ENCODE measurements at regions not wholly inside any gene's neighbourhood (a gene's known extent, or its start where the extent isn't known, plus 50 kb on each side); places are given as distances from the start of the nearest gene placed in this dataset.

DNA sequence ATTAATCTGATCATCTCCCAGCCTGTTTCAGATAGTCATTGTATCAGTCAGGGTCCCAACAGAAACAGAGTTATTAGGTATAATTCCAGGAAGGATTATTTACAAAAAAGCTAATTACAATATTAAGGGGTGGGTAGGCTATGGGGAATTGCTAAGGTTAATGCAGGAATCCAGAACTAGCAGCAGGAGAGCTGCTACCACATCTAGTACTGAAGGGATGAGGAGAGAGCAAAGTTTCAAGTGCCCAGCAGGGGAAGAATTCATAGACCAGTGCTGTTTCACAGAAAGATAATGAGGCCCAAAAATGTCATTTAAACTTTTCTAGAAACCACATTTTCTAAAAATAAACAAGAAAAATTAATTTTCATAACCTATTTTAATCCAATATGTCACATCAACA lies 284.2 kb downstream of the HACE1 start:
- H3K9me3 ChIP-seq (ENCODE audit: control insufficient read depth, low read length) = no peaks in the 10 kb centered on the region
- no peak overlapping the region for H3K9ac ChIP-seq (ENCODE audit: extremely low read depth, low read length, poor library complexity, severe bottlenecking)
- Mint-ChIP-seq H3K27me3 (ENCODE audit: insufficient read depth) (no peaks in the 10 kb centered on the region), H3K4me3 (no peak overlapping the region), H3K36me3 (ENCODE audit: low read depth) (no peaks in the 10 kb centered on the region), H3K4me1 (peaks cover 16% of the 10 kb centered on the region), H3K9me3 (no peaks in the 10 kb centered on the region), H3K27ac (no peak overlapping the region)
- H3K27me3 ChIP-seq (ENCODE audit: control insufficient read depth, insufficient read depth, low read length, poor library complexity, severe bottlenecking) = no peaks in the 10 kb centered on the region
- TF ChIP-seq, protein P1, sequence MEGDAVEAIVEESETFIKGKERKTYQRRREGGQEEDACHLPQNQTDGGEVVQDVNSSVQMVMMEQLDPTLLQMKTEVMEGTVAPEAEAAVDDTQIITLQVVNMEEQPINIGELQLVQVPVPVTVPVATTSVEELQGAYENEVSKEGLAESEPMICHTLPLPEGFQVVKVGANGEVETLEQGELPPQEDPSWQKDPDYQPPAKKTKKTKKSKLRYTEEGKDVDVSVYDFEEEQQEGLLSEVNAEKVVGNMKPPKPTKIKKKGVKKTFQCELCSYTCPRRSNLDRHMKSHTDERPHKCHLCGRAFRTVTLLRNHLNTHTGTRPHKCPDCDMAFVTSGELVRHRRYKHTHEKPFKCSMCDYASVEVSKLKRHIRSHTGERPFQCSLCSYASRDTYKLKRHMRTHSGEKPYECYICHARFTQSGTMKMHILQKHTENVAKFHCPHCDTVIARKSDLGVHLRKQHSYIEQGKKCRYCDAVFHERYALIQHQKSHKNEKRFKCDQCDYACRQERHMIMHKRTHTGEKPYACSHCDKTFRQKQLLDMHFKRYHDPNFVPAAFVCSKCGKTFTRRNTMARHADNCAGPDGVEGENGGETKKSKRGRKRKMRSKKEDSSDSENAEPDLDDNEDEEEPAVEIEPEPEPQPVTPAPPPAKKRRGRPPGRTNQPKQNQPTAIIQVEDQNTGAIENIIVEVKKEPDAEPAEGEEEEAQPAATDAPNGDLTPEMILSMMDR (conservative IDR thresholded peaks at IDR 0.05) = peak; percentile 41
- H3K36me3 ChIP-seq (ENCODE audit: control insufficient read depth, insufficient read depth, low read length) = no peaks in the 10 kb centered on the region
- no peaks in the 10 kb centered on the region for H3K4me1 ChIP-seq (ENCODE audit: control insufficient read depth, insufficient read depth, low read length)
- H3K27ac ChIP-seq (ENCODE audit: low read depth, low read length) = no peak overlapping the region
- H3K4me3 ChIP-seq (ENCODE audit: low read length) = no peak overlapping the region
- DNase-seq = peak; percentile 48

- 100% methylated on average over 1 of the region's 1 CpG; no CpG with 5 or more reads in 1 of the 2 experiments for WGBS, 2 experiments (ENCODE audit: insufficient coverage in 1 of 2, insufficient read length in 1 of 2)
- Histone ChIP-seq H3K4me3 (ENCODE audit: low read length) (no peak overlapping the region), H3K36me3 (ENCODE audit: control insufficient read depth, insufficient read depth, low read length) (no peaks in the 10 kb centered on the region), H3K27me3 (ENCODE audit: control insufficient read depth, insufficient read depth, low read length, poor library complexity, severe bottlenecking) (no peaks in the 10 kb centered on the region), H3K4me1 (ENCODE audit: control insufficient read depth, insufficient read depth, low read length) (no peaks in the 10 kb centered on the region), H3K27ac (ENCODE audit: low read depth, low read length) (no peak overlapping the region), H3K9me3 (ENCODE audit: control insufficient read depth, low read length) (no peaks in the 10 kb centered on the region), H3K9ac (ENCODE audit: extremely low read depth, low read length, poor library complexity, severe bottlenecking) (no peak overlapping the region)
- H3K4me1 Mint-ChIP-seq = peaks cover 16% of the 10 kb centered on the region
- H3K4me3 Mint-ChIP-seq = no peak overlapping the region
- H3K36me3 Mint-ChIP-seq (ENCODE audit: low read depth) = no peaks in the 10 kb centered on the region
- DNase-seq = peak; percentile 50
- TF ChIP-seq, protein P1 (conservative IDR thresholded peaks at IDR 0.05) = no peak
- H3K27ac Mint-ChIP-seq = no peak overlapping the region
- H3K9me3 Mint-ChIP-seq = no peaks in the 10 kb centered on the region
- no peaks in the 10 kb centered on the region for H3K27me3 Mint-ChIP-seq (ENCODE audit: insufficient read depth)
Measured at GRCh38 chr6:104574135-104574750, 285.5 kb downstream of the HACE1 start.

GRCh38 chr6:104573350-104573749 lies 286.4 kb downstream of the HACE1 start:
- H3K9ac ChIP-seq (ENCODE audit: extremely low read depth, low read length, poor library complexity, severe bottlenecking) = no peak overlapping the region
- H3K4me1 Mint-ChIP-seq = peaks cover 16% of the 10 kb centered on the region
- no peaks in the 10 kb centered on the region for H3K27me3 ChIP-seq (ENCODE audit: control insufficient read depth, insufficient read depth, low read length, poor library complexity, severe bottlenecking)
- H3K36me3 Mint-ChIP-seq (ENCODE audit: low read depth) = no peaks in the 10 kb centered on the region
- no peak overlapping the region for H3K27ac ChIP-seq (ENCODE audit: low read depth, low read length)
- no peak overlapping the region for H3K4me3 Mint-ChIP-seq
- H3K4me1 ChIP-seq (ENCODE audit: control insufficient read depth, insufficient read depth, low read length) = no peaks in the 10 kb centered on the region
- 90 to 94% methylated on average over 2 to 3 of the region's 3 CpGs for WGBS, 2 experiments (ENCODE audit: insufficient coverage in 1 of 2, insufficient read length in 1 of 2)
- DNase-seq = peak; percentile 44
- TF ChIP-seq, protein P1 (conservative IDR thresholded peaks at IDR 0.05) = no peak
- no peaks in the 10 kb centered on the region for H3K9me3 Mint-ChIP-seq
- no peak overlapping the region for H3K27ac Mint-ChIP-seq
- H3K9me3 ChIP-seq (ENCODE audit: control insufficient read depth, low read length) = no peaks in the 10 kb centered on the region
- H3K36me3 ChIP-seq (ENCODE audit: control insufficient read depth, insufficient read depth, low read length) = no peaks in the 10 kb centered on the region
- H3K27me3 Mint-ChIP-seq (ENCODE audit: insufficient read depth) = no peaks in the 10 kb centered on the region
- H3K4me3 ChIP-seq (ENCODE audit: low read length) = no peak overlapping the region
